ENCODE measurements at regions not wholly inside any gene's neighbourhood (a gene's known extent, or its start where the extent isn't known, plus 50 kb on each side); places are given as distances from the start of the nearest gene placed in this dataset.

DNA sequence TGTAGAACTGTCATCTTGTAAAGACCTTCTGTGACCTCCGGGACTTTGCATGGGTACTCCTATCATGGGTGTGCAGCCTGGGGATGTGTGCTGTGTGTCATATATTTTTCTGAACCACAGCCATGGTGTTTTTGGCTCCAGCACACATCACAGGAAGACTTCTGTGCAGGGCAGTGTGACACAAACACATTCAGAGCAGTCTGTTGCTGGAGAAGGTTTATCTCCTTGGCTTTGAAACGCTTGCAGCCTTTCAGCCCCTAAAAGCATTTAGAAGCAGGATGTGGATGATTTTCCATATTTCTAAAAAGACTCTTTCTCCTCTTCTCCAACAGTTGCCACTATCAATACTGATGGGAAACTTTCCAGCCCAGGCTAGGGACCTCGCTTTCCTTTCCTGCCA lies 221.6 kb upstream of the FOXA2 start:
- TF ChIP-seq, protein P1, sequence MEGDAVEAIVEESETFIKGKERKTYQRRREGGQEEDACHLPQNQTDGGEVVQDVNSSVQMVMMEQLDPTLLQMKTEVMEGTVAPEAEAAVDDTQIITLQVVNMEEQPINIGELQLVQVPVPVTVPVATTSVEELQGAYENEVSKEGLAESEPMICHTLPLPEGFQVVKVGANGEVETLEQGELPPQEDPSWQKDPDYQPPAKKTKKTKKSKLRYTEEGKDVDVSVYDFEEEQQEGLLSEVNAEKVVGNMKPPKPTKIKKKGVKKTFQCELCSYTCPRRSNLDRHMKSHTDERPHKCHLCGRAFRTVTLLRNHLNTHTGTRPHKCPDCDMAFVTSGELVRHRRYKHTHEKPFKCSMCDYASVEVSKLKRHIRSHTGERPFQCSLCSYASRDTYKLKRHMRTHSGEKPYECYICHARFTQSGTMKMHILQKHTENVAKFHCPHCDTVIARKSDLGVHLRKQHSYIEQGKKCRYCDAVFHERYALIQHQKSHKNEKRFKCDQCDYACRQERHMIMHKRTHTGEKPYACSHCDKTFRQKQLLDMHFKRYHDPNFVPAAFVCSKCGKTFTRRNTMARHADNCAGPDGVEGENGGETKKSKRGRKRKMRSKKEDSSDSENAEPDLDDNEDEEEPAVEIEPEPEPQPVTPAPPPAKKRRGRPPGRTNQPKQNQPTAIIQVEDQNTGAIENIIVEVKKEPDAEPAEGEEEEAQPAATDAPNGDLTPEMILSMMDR (IDR thresholded peaks at IDR 0.05 in 2 of 3, conservative IDR thresholded peaks at IDR 0.05 in 1 of 3; ENCODE audit: insufficient read depth in 2 of 3, low read depth in 1 of 3, low read length in 3 of 3): no peak
- no peak for TF ChIP-seq CREB3 (tag; conservative IDR thresholded peaks at IDR 0.05; ENCODE audit: low read depth)

Measured in K562 (cell line).